SK-N-SH treated with all-trans-retinoic acid at 6 μM for 48 hours (cell line): ENCODE measurements at regions not wholly inside any gene's neighbourhood (a gene's known extent, or its start where the extent isn't known, plus 50 kb on each side); places are given as distances from the start of the nearest gene placed in this dataset.

Experiments
- ATAC-seq: fragments of 200-7000 bp; cut with Tn5 transposase; 3 replicates; pipeline ENCODE4 v1.9.1; 2020; ENCODE audit warnings: mild to moderate bottlenecking, moderate library complexity
- ARNTL ChIP-seq: fragments of 450-650 bp; formaldehyde crosslinking; IDR thresholded peaks from 2 replicates; pipeline ENCODE4 v1.5.0; 2020; ENCODE audit warnings: low read depth, mild to moderate bottlenecking, moderate library complexity, borderline replicate concordance
- BACH2 ChIP-seq: fragments of 250-450 bp; sonication (Bioruptor Pico); IDR thresholded peaks from 2 replicates; pipeline ENCODE4 v1.9.0; 2021; ENCODE audit warnings: mild to moderate bottlenecking, borderline replicate concordance
- CREB5 ChIP-seq: fragments of 250-450 bp; sonication (Bioruptor Pico); IDR thresholded peaks from 2 replicates; pipeline ENCODE4 v1.5.1; 2020; ENCODE audit warnings: low read depth, mild to moderate bottlenecking, moderate library complexity
- CSDC2 ChIP-seq: fragments of 250-450 bp; sonication (Bioruptor Pico); IDR thresholded peaks from 2 replicates; pipeline ENCODE4 v1.5.0; 2020; ENCODE audit warnings: mild to moderate bottlenecking, moderate library complexity
- CSRNP3 ChIP-seq: fragments of 250-450 bp; sonication (Bioruptor Pico); IDR thresholded peaks from 2 replicates; pipeline ENCODE4 v1.5.1; 2021; ENCODE audit warnings: mild to moderate bottlenecking, moderate library complexity
- ESRRG ChIP-seq: fragments of 250-450 bp; sonication (Bioruptor Pico); IDR thresholded peaks from 2 replicates; pipeline ENCODE4 v1.6.1; 2021; ENCODE audit warnings: mild to moderate bottlenecking
- GLIS3 ChIP-seq: fragments of 250-450 bp; sonication (Bioruptor Pico); IDR thresholded peaks from 2 replicates; pipeline ENCODE4 v1.5.0; 2020; ENCODE audit warnings: mild to moderate bottlenecking, moderate library complexity
- POU6F1 ChIP-seq: fragments of 250-450 bp; sonication (Bioruptor Pico); IDR thresholded peaks from 2 replicates; pipeline ENCODE4 v1.8.0; 2021; ENCODE audit warnings: low read depth, mild to moderate bottlenecking, moderate library complexity, borderline replicate concordance
- PPARA ChIP-seq: fragments of 250-450 bp; sonication (Bioruptor Pico); IDR thresholded peaks from 2 replicates; pipeline ENCODE4 v1.5.0; 2020; ENCODE audit warnings: mild to moderate bottlenecking, borderline replicate concordance
- RARB ChIP-seq: fragments of 250-450 bp; sonication (Bioruptor Pico); IDR thresholded peaks from 2 replicates; pipeline ENCODE4 v1.8.0; 2021; ENCODE audit warnings: mild to moderate bottlenecking, moderate library complexity
- TCF4 ChIP-seq: fragments of 250-450 bp; sonication (Bioruptor Pico); IDR thresholded peaks from 2 replicates; pipeline ENCODE4 v1.8.0; 2021; ENCODE audit warnings: mild to moderate bottlenecking, moderate library complexity, borderline replicate concordance
- TOX ChIP-seq: fragments of 250-450 bp; sonication (Bioruptor Pico); IDR thresholded peaks from 2 replicates; pipeline ENCODE4 v1.8.0; 2021; ENCODE audit warnings: mild to moderate bottlenecking, moderate library complexity, borderline replicate concordance
- TSHZ2 ChIP-seq: fragments of 250-450 bp; sonication (Bioruptor Pico); IDR thresholded peaks from 2 replicates; pipeline ENCODE4 v1.5.0; 2020; ENCODE audit warnings: mild to moderate bottlenecking, moderate library complexity
- ZFP3 ChIP-seq: fragments of 250-450 bp; sonication (Bioruptor Pico); IDR thresholded peaks from 2 replicates; pipeline ENCODE4 v1.5.0; 2020; ENCODE audit warnings: mild to moderate bottlenecking, moderate library complexity
- ZFP30 ChIP-seq: fragments of 450-650 bp; formaldehyde crosslinking; IDR thresholded peaks from 2 replicates; pipeline ENCODE4 v1.5.0; 2022; ENCODE audit warnings: mild to moderate bottlenecking, moderate library complexity
- ZNF565 ChIP-seq: fragments of 450-650 bp; formaldehyde crosslinking; conservative IDR thresholded peaks from 2 replicates; pipeline ENCODE4 v1.5.0; 2020; ENCODE audit warnings: low read depth, mild to moderate bottlenecking, moderate library complexity
- ZNF70 ChIP-seq: fragments of 450-650 bp; formaldehyde crosslinking; IDR thresholded peaks from 2 replicates; pipeline ENCODE4 v1.5.0; 2020; ENCODE audit warnings: mild to moderate bottlenecking, moderate library complexity
- ZNF8 ChIP-seq: fragments of 450-650 bp; formaldehyde crosslinking; IDR thresholded peaks from 2 replicates; pipeline ENCODE4 v1.5.0; 2020; ENCODE audit warnings: mild to moderate bottlenecking, moderate library complexity

- TF ChIP-seq POU6F1 (CRISPR knock-in tag): no peak
- TF ChIP-seq TOX (CRISPR knock-in tag): no peak
- no peak for TF ChIP-seq ZNF70 (CRISPR knock-in tag)
- TF ChIP-seq BACH2 (CRISPR knock-in tag): no peak
- no peak for TF ChIP-seq GLIS3 (CRISPR knock-in tag)
- no peak for TF ChIP-seq ZNF8 (CRISPR knock-in tag)
These were observed 319.0 kb upstream of the PKDCC start (continued) for GRCh38 chr2:41728788-41729338.

GRCh38 chr2:41729800-41730364, 317.9 kb upstream of the PKDCC start:
- ATAC-seq: no peak
- TF ChIP-seq CSRNP3 (CRISPR knock-in tag) (no peak), CREB5 (CRISPR knock-in tag) (no peak), BACH2 (CRISPR knock-in tag) (no peak), ZNF565 (no peak), CSDC2 (no peak)

GRCh38 chr2:41735006-41735405, 312.8 kb upstream of the PKDCC start:
- no peak for ATAC-seq
- TF ChIP-seq ARNTL (CRISPR knock-in tag) (no peak), ZFP3 (no peak), TSHZ2 (CRISPR knock-in tag) (no peak), CSDC2 (no peak)

GRCh38 chr2:41735476-41735875, 312.3 kb upstream of the PKDCC start:
- TF ChIP-seq TCF4 (CRISPR knock-in tag) (no peak), ARNTL (CRISPR knock-in tag) (no peak), ZNF70 (CRISPR knock-in tag) (no peak), PPARA (CRISPR knock-in tag) (no peak), ZFP3 (no peak)
- no peak for ATAC-seq

- no peak for ATAC-seq
- TF ChIP-seq RARB (CRISPR knock-in tag) (no peak), TSHZ2 (CRISPR knock-in tag) (no peak), ZNF565 (no peak), CSRNP3 (CRISPR knock-in tag) (no peak), TCF4 (CRISPR knock-in tag) (no peak), ZFP30 (no peak), ZFP3 (no peak), GLIS3 (CRISPR knock-in tag) (no peak), ESRRG (CRISPR knock-in tag) (no peak), PPARA (CRISPR knock-in tag) (no peak), ZNF8 (CRISPR knock-in tag) (no peak), ZNF70 (CRISPR knock-in tag) (no peak)
These were observed 311.7 kb upstream of the PKDCC start for GRCh38 chr2:41736105-41736567.
